ENCODE measurements at regions not wholly inside any gene's neighbourhood (a gene's known extent, or its start where the extent isn't known, plus 50 kb on each side); places are given as distances from the start of the nearest gene placed in this dataset.
"Not testable (repeated sequence)": the region's sequence is repeated elsewhere in the genome, so short reads cannot be mapped to it uniquely, and the experiment has no call there.

GRCh38 chr10:7108141-7108540 is 302.7 kb downstream of the SFMBT2 start:
- Histone ChIP-seq H3K9me3 (no peaks in the 10 kb centered on the region), H3K4me1 (no peaks in the 10 kb centered on the region), H3K27me3 (no peaks in the 10 kb centered on the region), H3K4me3 (no peak overlapping the region), H3K27ac (no peak overlapping the region), H3K36me3 (no peaks in the 10 kb centered on the region)
- DNase-seq: no peak
- TF ChIP-seq CTCF (IDR thresholded peaks at IDR 0.05) (no peak), POLR2A (IDR thresholded peaks at IDR 0.05) (no peak)
- intact Hi-C loops (cut with DNase I; ENCODE audit: low total_unique reads): no loop called here

- Histone ChIP-seq H3K27ac (no peak overlapping the region), H3K36me3 (no peaks in the 10 kb centered on the region), H3K4me1 (no peaks in the 10 kb centered on the region), H3K9me3 (no peaks in the 10 kb centered on the region), H3K27me3 (no peaks in the 10 kb centered on the region), H3K4me3 (no peak overlapping the region)
- TF ChIP-seq CTCF (IDR thresholded peaks at IDR 0.05): no peak
- no peak for DNase-seq
- intact Hi-C loops (cut with DNase I; ENCODE audit: low total_unique reads): no loop called here
These were observed 303.5 kb downstream of the SFMBT2 start for GRCh38 chr10:7107285-7107684.

GRCh38 chr10:7104379-7104778 is 306.5 kb downstream of the SFMBT2 start:
- H3K27me3 ChIP-seq; H3K36me3 ChIP-seq; H3K27ac ChIP-seq; H3K4me1 ChIP-seq; H3K4me3 ChIP-seq; H3K9me3 ChIP-seq; DNase-seq; intact Hi-C loops (cut with DNase I; ENCODE audit: low total_unique reads): not testable (repeated sequence)

GRCh38 chr10:7102557-7103349 is 308.1 kb downstream of the SFMBT2 start:
- H3K9me3 ChIP-seq: no peaks in the 10 kb centered on the region
- H3K27me3 ChIP-seq: no peaks in the 10 kb centered on the region
- no peak overlapping the region for H3K27ac ChIP-seq
- intact Hi-C loops (cut with DNase I; ENCODE audit: low total_unique reads): no loop called here
- H3K36me3 ChIP-seq: no peaks in the 10 kb centered on the region
- DNase-seq: no peak
- H3K4me1 ChIP-seq: no peaks in the 10 kb centered on the region
- no peak overlapping the region for H3K4me3 ChIP-seq
- TF ChIP-seq CTCF (IDR thresholded peaks at IDR 0.05): no peak
- no peak for TF ChIP-seq POLR2A (IDR thresholded peaks at IDR 0.05)

- Histone ChIP-seq H3K4me3 (no peak overlapping the region), H3K27ac (no peak overlapping the region), H3K27me3 (no peaks in the 10 kb centered on the region), H3K4me1 (no peaks in the 10 kb centered on the region), H3K9me3 (no peaks in the 10 kb centered on the region), H3K36me3 (no peaks in the 10 kb centered on the region)
- TF ChIP-seq POLR2A (IDR thresholded peaks at IDR 0.05): no peak
- no peak for TF ChIP-seq CTCF (IDR thresholded peaks at IDR 0.05)
- intact Hi-C loops (cut with DNase I; ENCODE audit: low total_unique reads): no loop called here
- DNase-seq: peak; percentile 20 to 31
These were observed 308.8 kb downstream of the SFMBT2 start for GRCh38 chr10:7102084-7102483.

GRCh38 chr10:7101451-7101850 is 309.4 kb downstream of the SFMBT2 start:
- TF ChIP-seq POLR2A (IDR thresholded peaks at IDR 0.05): no peak
- no peak for TF ChIP-seq CTCF (IDR thresholded peaks at IDR 0.05)
- Histone ChIP-seq H3K36me3 (no peaks in the 10 kb centered on the region), H3K4me1 (no peaks in the 10 kb centered on the region), H3K9me3 (no peaks in the 10 kb centered on the region), H3K27me3 (no peaks in the 10 kb centered on the region), H3K4me3 (no peak overlapping the region), H3K27ac (no peak overlapping the region)
- no peak for DNase-seq
- intact Hi-C loops (cut with DNase I; ENCODE audit: low total_unique reads): no loop called here
